HTR-8/SVneo (cell line): ENCODE measurements at regions not wholly inside any gene's neighbourhood (a gene's known extent, or its start where the extent isn't known, plus 50 kb on each side); places are given as distances from the start of the nearest gene placed in this dataset.
"Not testable (repeated sequence)": the region's sequence is repeated elsewhere in the genome, so short reads cannot be mapped to it uniquely, and the experiment has no call there.

Experiments
- DNase-seq: peaks from one replicate; pipeline ENCODE4 v3.0.0; 2011; ENCODE audit warnings: low spot score, mixed read lengths; ENCODE audit not compliant: insufficient read length
- FAIRE-seq: peaks from 2 replicates; lab custom pipeline; 2011; peaks lifted over from hg19 to GRCh38; lab: Jason Lieb, UNC

DNA sequence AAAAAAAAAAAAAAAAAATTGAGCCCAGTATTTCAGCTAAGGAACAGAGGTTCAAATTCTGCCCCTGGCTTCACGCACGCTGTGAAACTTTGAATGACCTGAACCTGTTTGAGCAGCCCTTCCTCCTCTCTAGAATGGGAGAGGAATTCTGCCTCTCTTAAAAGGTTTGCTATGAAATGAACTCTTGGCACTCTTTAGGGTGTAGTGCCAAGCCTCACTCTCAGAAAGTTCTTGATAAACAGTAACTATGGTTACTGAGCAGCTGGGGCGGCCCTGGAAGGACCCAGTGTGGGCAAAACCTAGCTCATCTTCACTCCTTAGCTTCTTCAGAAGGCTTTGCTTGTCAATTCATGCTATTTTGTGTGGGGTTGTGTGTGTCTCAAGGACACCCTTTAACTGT, 73.7 kb downstream of the GEMIN8 start:
- FAIRE-seq (no peak), DNase-seq (no peak)

DNA sequence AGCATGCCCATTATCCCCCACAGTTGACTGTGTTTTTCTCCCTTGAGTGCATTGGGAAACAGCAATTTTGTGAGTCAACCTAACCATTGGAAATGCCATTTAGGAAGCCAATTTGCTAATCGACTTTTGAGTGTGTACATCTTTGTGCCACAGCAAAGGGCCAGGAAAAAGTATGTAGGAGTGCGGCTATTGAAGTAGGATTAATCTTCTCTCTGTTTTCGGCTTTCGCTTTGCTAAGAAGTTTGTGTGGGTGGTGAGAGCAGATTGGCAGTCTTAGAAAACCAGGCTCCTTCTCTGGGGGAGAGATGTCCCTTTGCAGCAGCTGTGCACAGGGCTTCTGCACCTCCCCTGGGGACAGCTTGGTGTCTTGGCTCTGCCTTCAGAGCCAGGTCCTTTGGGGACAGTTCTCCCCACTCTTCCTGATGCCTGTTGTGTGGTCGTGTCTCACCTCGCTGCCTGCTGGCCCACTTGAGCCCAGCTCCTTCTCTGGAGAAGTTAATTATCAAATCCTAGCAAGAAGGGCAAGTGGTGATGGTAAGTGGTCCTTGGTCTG, 74.5 kb downstream of the GEMIN8 start:
- FAIRE-seq (no peak), DNase-seq (no peak)

- DNase-seq (no peak), FAIRE-seq (no peak)
These were observed 77.1 kb downstream of the GEMIN8 start for GRCh38 chrX:13952581-13952980.

- not testable (repeated sequence) for DNase-seq, FAIRE-seq
These were observed 83.5 kb downstream of the GEMIN8 start for GRCh38 chrX:13946223-13946622.

- DNase-seq, FAIRE-seq: not testable (repeated sequence)
These were observed 83.9 kb downstream of the GEMIN8 start for GRCh38 chrX:13945787-13946186.

GRCh38 chrX:13940671-13941070, 89.0 kb downstream of the GEMIN8 start:
- no peak for FAIRE-seq
- DNase-seq = no peak

- FAIRE-seq (no peak), DNase-seq (no peak)
These were observed 89.7 kb downstream of the GEMIN8 start for GRCh38 chrX:13939741-13940597.

- FAIRE-seq (no peak), DNase-seq (no peak)
These were observed 90.7 kb downstream of the GEMIN8 start for GRCh38 chrX:13938829-13939530.

DNA sequence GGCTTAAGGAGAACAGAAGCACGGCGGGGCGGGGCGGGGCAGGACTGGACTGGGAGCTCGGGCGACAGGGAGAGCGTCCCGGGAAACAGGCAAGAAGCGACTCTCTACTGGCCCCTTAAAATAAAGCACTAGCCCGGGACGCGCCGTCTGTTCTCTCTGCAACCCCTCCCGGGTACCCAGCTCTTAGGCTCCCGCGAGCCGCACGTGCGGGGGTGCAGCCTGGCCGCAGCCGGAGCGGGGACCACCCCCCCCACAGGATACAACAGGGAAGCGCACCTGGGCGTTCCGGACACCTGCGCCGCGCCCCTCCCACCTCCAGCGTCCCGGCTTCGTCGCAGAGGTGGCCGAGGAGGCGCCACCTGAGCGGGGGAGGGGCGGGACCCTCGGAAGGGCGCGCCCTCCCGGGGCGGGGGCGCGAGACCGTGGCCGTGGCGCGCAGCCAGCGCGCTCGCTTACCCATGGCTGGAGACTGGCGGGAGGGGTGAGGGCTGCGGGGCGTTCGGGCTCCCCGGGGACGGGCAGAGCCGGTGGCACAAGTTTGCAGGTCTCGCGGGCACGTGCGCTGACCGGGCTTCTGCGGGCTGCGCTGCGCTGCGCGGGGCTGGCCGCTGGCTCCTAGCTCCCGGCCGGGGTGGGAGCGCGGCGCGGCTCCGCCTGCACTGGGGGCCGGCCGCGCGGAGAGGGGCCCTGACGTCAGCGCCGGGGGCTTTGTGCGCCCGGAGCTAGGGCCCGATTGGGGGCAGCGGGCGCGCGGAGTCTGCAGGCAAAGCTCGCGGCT, 91.5 kb downstream of the GEMIN8 start:
- no peak for FAIRE-seq

DNA sequence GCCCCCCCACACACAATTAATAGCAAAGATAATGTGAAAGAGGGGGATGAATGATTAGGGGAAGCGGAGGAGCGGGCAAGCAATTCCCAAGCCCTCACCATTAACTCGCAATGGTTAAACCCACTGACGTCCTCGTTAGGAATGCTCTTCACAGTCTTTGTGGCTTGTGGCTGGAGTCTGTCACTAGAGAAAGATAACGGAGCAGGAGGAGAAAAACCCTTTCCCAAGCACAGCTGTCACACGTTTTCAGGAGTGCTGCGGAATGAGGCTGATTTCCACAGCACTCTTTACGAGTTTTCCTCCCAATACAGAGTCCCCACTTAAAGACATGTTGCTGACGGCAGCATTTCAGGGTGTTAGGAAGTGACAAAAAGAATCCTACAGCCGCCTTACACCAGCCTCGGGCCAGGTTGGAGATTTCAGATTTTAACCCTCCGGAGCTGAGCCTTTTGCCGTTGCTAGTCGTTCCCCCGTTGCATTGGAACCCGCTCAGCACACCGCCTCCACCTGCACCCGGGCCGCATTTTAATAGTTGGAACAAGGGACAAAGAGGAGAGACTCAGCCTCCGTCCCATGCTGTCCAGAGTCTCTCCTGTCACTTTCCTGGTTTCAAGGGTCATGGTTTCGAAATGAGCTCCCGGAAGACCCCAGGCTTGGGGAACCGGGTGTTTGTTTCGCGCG, 92.2 kb downstream of the GEMIN8 start:
- FAIRE-seq (no peak), DNase-seq (no peak)

More for the DNA sequence above, 91.5 kb downstream of the GEMIN8 start:
- DNase-seq = no peak

- no peak for DNase-seq
- FAIRE-seq = no peak
These were observed 93.0 kb downstream of the GEMIN8 start for GRCh38 chrX:13936521-13937225.

DNA sequence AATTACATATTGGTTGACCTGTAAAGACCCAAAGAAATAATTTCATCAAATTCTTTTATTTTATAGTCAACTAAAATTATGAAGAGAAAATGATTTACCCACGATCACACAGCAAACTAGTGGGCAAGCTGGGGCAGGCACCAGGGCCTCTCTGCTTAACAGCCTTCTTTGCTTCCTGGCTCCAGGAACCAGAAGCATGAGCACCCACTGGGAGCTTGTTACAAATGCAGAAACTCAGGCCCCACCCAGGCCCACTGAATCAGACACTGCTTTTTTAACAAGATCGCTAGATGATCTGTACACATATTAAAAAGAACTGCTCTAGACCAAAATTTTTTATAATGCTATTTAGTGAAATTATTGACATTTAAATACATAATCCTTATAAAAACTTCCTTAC, 95.0 kb downstream of the GEMIN8 start:
- FAIRE-seq = no peak

GRCh38 chrX:13933851-13934250, 95.8 kb downstream of the GEMIN8 start:
- FAIRE-seq (no peak), DNase-seq (no peak)

More for the DNA sequence above, 95.0 kb downstream of the GEMIN8 start:
- DNase-seq = no peak

GRCh38 chrX:13933352-13933751, 96.3 kb downstream of the GEMIN8 start:
- no peak for DNase-seq
- no peak for FAIRE-seq

- DNase-seq (no peak), FAIRE-seq (no peak)
These were observed 97.3 kb downstream of the GEMIN8 start for GRCh38 chrX:13932416-13932815.

DNA sequence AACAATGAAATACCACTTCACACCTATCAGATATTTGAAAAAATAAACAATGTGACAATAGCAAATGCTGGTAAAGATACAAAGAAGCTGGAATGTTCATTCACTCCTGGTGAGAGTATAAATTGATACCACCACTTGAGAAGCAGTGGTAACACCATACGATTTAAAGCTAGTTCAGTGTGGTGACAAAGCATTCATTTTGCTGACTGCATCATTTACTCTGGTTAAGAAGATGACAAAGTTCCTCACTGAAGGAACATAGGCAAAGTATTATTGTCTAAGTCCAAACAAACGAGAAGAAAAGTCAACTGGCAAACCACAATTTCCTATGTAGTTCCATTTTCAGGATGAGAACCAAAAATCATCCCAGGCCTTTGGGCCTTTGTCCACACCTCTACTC, 102.5 kb downstream of the GEMIN8 start:
- no peak for DNase-seq
- no peak for FAIRE-seq

DNA sequence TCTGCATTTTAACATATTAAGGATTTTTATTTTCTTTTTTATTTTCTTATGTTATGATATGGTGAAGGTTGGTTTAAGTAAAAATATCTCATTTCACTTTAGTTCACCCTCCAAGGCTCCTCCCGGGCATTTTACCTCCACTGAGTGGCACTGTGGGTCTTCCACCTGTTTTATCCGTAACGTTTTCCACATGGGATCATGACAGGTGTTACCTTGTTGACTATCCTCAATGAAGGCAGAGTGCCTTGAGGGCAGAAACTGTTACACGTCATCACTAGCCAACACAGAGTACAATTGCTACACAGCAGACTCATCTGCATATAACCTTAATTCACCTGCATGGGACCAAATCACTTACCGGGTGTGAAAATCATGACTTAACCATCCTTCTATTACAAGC, 105.8 kb downstream of the GEMIN8 start:
- DNase-seq = no peak
- no peak for FAIRE-seq

- FAIRE-seq (no peak), DNase-seq (no peak)
These were observed 106.4 kb upstream of the GPM6B start for GRCh38 chrX:13923289-13923688.

DNA sequence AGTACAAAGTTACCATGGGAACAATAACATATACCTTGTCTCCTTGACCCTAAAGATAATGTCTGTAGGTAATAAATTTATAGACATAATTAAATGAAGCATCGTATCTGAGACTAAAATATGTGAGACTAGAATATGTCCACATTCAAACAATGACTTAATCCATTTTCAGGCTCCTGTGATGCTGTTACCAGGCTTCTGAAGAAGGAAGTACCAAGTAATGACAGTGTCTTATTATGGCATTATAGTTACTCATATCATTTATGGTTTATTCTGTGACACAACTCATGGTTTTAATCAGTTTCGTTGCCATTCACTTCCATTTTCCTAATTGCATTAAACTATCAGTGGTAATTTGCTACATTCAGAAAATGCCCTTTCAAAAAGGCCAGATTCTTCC, 100.6 kb upstream of the GPM6B start:
- DNase-seq (no peak), FAIRE-seq (no peak)
